Effector CD4-positive, alpha-beta T cell (primary cell): ENCODE measurements at regions not wholly inside any gene's neighbourhood (a gene's known extent, or its start where the extent isn't known, plus 50 kb on each side); places are given as distances from the start of the nearest gene placed in this dataset.

Experiments used
- DNase-seq: peaks from one replicate; pipeline ENCODE4 v3.0.0-alpha.2; 2020

GRCh38 chr2:171225302-171225980, 64.7 kb upstream of the TLK1 start:
- DNase-seq: no peak

GRCh38 chr2:171217330-171217729, 56.6 kb upstream of the TLK1 start:
- DNase-seq: no peak

GRCh38 chr2:171216631-171217030, 55.9 kb upstream of the TLK1 start:
- DNase-seq: no peak

- no peak for DNase-seq
Observed at GRCh38 chr2:171214093-171214492, 53.4 kb upstream of the TLK1 start.

DNA sequence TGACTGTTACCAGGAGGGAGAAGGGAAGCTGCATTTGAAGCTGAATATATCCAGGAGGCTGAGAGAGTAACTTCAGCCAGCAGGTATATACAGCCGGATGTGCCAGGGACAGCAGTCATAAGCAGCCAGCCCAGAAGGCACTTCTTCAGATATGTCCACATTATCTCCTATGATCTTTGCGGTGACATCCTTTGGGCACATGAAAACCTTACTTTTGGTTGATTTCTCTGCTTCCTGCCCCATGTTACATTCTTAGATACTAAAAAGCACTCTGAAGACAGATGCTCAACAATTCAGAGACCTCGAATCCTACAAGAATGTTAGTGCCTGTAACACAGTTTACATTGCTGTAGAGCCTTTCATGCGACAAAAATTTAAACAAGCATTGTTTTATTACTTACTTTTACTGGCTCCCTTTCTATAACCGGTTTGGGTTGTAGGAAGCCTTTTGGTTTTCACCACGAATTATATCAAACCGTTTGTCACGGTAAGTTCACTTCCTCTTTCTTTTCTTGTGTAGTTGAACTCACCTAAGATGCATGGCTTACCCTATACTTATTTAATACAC, 50.3 kb upstream of the TLK1 start:
- peak; percentile 17 for DNase-seq
